HEK293T (cell line): ENCODE measurements at regions not wholly inside any gene's neighbourhood (a gene's known extent, or its start where the extent isn't known, plus 50 kb on each side); places are given as distances from the start of the nearest gene placed in this dataset.

ENCODE experiments used
- CTCF ChIA-PET: fragments of 350-600 bp; formaldehyde crosslinking; extraction: SDS; loops from one replicate; lab custom pipeline; 2021; ENCODE audit warnings: antibody characterized with exemption, inconsistent platforms; lab: Yijun Ruan, JAX
- POLR2A ChIA-PET: fragments of 350-600 bp; formaldehyde crosslinking; extraction: SDS; loops from one replicate; lab custom pipeline; 2020; ENCODE audit warnings: antibody characterized with exemption, inconsistent platforms; lab: Yijun Ruan, JAX
- DNase-seq: peaks from one replicate; pipeline ENCODE4 v3.0.0; 2012; ENCODE audit warnings: mixed read lengths; ENCODE audit errors: extremely low spot score
- ARNT ChIP-seq: fragments of 450-650 bp; IDR thresholded peaks from 2 replicates; pipeline ENCODE4 v1.6.1; 2017; ENCODE audit warnings: mild to moderate bottlenecking
- BHLHE40 ChIP-seq: fragments of 450-650 bp; IDR thresholded peaks from 2 replicates; pipeline ENCODE4 v1.6.1; 2016; ENCODE audit warnings: mild to moderate bottlenecking, moderate library complexity, borderline replicate concordance
- CTBP1 ChIP-seq: fragments of 450-650 bp; IDR thresholded peaks from 2 replicates; pipeline ENCODE4 v1.6.1; 2016; ENCODE audit warnings: borderline replicate concordance
- ELF4 ChIP-seq: fragments of 450-650 bp; IDR thresholded peaks from 2 replicates; pipeline ENCODE4 v1.6.1; 2017; ENCODE audit warnings: antibody characterized with exemption
- FOXA1 ChIP-seq: fragments of 450-650 bp; IDR thresholded peaks from 2 replicates; pipeline ENCODE4 v1.6.1; 2016; ENCODE audit warnings: mild to moderate bottlenecking
- FOXK2 ChIP-seq: fragments of 450-650 bp; IDR thresholded peaks from 2 replicates; pipeline ENCODE4 v1.6.1; 2016; ENCODE audit warnings: mild to moderate bottlenecking
- FOXM1 ChIP-seq: fragments of 450-650 bp; IDR thresholded peaks from 2 replicates; pipeline ENCODE4 v1.6.1; 2017; ENCODE audit warnings: mild to moderate bottlenecking, borderline replicate concordance
- HDGF ChIP-seq: fragments of 450-650 bp; IDR thresholded peaks from 2 replicates; pipeline ENCODE4 v1.6.1; 2017; ENCODE audit warnings: antibody characterized with exemption, borderline replicate concordance
- L3MBTL2 ChIP-seq: fragments of 450-650 bp; conservative IDR thresholded peaks from 2 replicates; pipeline ENCODE4 v1.6.1; 2016; ENCODE audit warnings: mild to moderate bottlenecking
- LEF1 ChIP-seq: fragments of 450-650 bp; IDR thresholded peaks from 2 replicates; pipeline ENCODE4 v1.6.1; 2017; ENCODE audit warnings: mild to moderate bottlenecking, borderline replicate concordance
- NFRKB ChIP-seq: fragments of 450-650 bp; IDR thresholded peaks from 2 replicates; pipeline ENCODE4 v1.6.1; 2016; ENCODE audit warnings: mild to moderate bottlenecking, moderate library complexity
- SP1 ChIP-seq: fragments of 450-650 bp; IDR thresholded peaks from 2 replicates; pipeline ENCODE4 v1.6.1; 2017
- SUZ12 ChIP-seq: fragments of 450-650 bp; IDR thresholded peaks from 2 replicates; pipeline ENCODE4 v1.6.1; 2016; ENCODE audit warnings: mild to moderate bottlenecking
- TARDBP ChIP-seq: fragments of 450-650 bp; IDR thresholded peaks from 2 replicates; pipeline ENCODE4 v1.6.1; 2016
- ZNF384 ChIP-seq: fragments of 450-650 bp; IDR thresholded peaks from 2 replicates; pipeline ENCODE4 v1.6.1; 2016
- TF ChIP-seq, protein P1 (sequence below): fragments of 450-650 bp; IDR thresholded peaks from 2 replicates; pipeline ENCODE4 v1.6.1; 2016

- ChIA-PET POLR2A (no interaction called here), CTCF (no interaction called here)
Observed at GRCh38 chr4:120225527-120225926, 158.9 kb upstream of the MAD2L1 start.

DNA sequence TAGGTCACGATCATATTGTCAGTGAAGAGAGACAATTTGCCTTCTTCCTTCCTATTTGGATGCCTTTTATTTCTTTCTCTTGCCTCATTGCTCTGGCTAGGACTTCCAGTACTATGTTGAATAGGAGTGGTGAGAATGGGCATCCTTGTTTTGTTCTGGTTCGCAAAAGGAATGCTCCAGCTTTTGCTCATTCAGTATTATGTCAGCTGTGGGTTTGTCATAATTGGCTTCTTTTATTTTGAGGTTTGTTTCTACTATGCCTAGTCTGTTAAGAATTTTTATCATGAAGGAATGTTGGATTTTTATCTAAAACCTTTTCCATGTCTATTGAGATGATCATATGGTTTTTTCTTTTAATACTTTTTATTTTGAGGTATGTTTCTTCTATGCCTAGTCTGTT, 152.3 kb upstream of the MAD2L1 start:
- ChIA-PET POLR2A (no interaction called here), CTCF (no interaction called here)
- no peak for DNase-seq
- TF ChIP-seq, protein P1, sequence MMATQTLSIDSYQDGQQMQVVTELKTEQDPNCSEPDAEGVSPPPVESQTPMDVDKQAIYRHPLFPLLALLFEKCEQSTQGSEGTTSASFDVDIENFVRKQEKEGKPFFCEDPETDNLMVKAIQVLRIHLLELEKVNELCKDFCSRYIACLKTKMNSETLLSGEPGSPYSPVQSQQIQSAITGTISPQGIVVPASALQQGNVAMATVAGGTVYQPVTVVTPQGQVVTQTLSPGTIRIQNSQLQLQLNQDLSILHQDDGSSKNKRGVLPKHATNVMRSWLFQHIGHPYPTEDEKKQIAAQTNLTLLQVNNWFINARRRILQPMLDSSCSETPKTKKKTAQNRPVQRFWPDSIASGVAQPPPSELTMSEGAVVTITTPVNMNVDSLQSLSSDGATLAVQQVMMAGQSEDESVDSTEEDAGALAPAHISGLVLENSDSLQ, result no peak
- TF ChIP-seq FOXM1 (no peak), ELF4 (no peak), FOXA1 (no peak), BHLHE40 (no peak), HDGF (no peak), SUZ12 (no peak), L3MBTL2 (no peak), LEF1 (no peak), FOXK2 (no peak), SP1 (no peak), CTBP1 (no peak)

More at GRCh38 chr4:120225527-120225926, 158.9 kb upstream of the MAD2L1 start:
- DNase-seq, result no peak
- TF ChIP-seq FOXA1 (no peak), ARNT (no peak), CTBP1 (no peak), FOXK2 (no peak), SUZ12 (no peak), ELF4 (no peak), TARDBP (no peak), BHLHE40 (no peak), NFRKB (no peak), HDGF (no peak), FOXM1 (no peak), SP1 (no peak)

- TF ChIP-seq FOXM1 (no peak), LEF1 (no peak), NFRKB (no peak), SUZ12 (no peak), L3MBTL2 (no peak), FOXA1 (no peak), BHLHE40 (no peak), ARNT (no peak), TARDBP (no peak), HDGF (no peak), FOXK2 (no peak)
- TF ChIP-seq, protein P1, result no peak
- DNase-seq, result no peak
- ChIA-PET POLR2A (no interaction called here), CTCF (no interaction called here)
Observed at GRCh38 chr4:120215350-120215749, 148.7 kb upstream of the MAD2L1 start.

GRCh38 chr4:120211408-120212015, 144.9 kb upstream of the MAD2L1 start:
- TF ChIP-seq ARNT (no peak), LEF1 (no peak), ELF4 (no peak), TARDBP (no peak), NFRKB (no peak), ZNF384 (no peak), FOXM1 (no peak), SP1 (no peak), FOXK2 (no peak), HDGF (no peak), SUZ12 (no peak), BHLHE40 (no peak), L3MBTL2 (no peak), CTBP1 (no peak)

DNA sequence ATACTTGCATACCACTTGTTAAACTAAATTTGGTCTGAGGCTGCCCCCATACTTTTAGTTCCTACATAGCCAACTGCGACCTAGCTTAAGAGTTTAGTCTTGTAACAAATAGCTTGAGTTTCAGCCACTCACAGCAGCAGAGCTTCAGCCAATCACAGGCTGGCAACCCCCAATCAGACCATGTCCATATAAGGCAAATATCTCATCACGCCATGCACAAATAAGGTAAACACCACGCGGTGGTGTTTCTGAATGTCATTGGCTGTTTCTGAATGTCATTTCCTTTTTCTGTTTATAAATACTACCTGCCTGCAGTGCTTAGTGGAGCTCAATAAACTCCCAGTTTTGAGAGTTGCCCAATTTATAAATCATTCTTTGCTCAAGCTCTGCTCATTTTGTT, 143.1 kb upstream of the MAD2L1 start:
- CTCF ChIA-PET, result no interaction called here
- TF ChIP-seq ZNF384, result no peak
- TF ChIP-seq FOXM1, result no peak
- TF ChIP-seq ELF4, result no peak
- no peak for TF ChIP-seq TARDBP
- TF ChIP-seq, protein P1, result no peak
- no peak for TF ChIP-seq HDGF
- TF ChIP-seq L3MBTL2, result no peak
- TF ChIP-seq SP1, result no peak
- no peak for TF ChIP-seq ARNT
- TF ChIP-seq FOXK2, result no peak
- TF ChIP-seq SUZ12, result no peak
- TF ChIP-seq NFRKB, result no peak
- no peak for TF ChIP-seq BHLHE40
- no peak for TF ChIP-seq FOXA1
- TF ChIP-seq CTBP1, result no peak
- TF ChIP-seq LEF1, result no peak
- POLR2A ChIA-PET, result no interaction called here
- no peak for DNase-seq

More at GRCh38 chr4:120211408-120212015, 144.9 kb upstream of the MAD2L1 start:
- ChIA-PET CTCF (no interaction called here), POLR2A (no interaction called here)
- no peak for DNase-seq

- DNase-seq, result no peak
- POLR2A ChIA-PET, result no interaction called here
- CTCF ChIA-PET, result no interaction called here
Observed at GRCh38 chr4:120207021-120207420, 140.4 kb upstream of the MAD2L1 start.

More at GRCh38 chr4:120207021-120207420, 140.4 kb upstream of the MAD2L1 start:
- TF ChIP-seq FOXA1 (no peak), ZNF384 (no peak), L3MBTL2 (no peak), HDGF (no peak), LEF1 (no peak), TARDBP (no peak), BHLHE40 (no peak)
